OCI-LY3 (cell line): ENCODE measurements at regions not wholly inside any gene's neighbourhood (a gene's known extent, or its start where the extent isn't known, plus 50 kb on each side); places are given as distances from the start of the nearest gene placed in this dataset.

ENCODE experiments used
- CTCF ChIP-seq: fragments of 200-600, 300-600 bp; sonication (generic); IDR thresholded peaks from 2 replicates; pipeline ENCODE4 v1.5.1; 2014; ENCODE audit warnings: antibody characterized with exemption, low read length, low read depth
- EZH2phosphoT487 ChIP-seq: fragments of 200-600 bp; shearing (Covaris generic); IDR thresholded peaks from 2 replicates; pipeline ENCODE4 v1.6.1; 2018; ENCODE audit warnings: antibody characterized with exemption, mixed run types, low read depth

DNA sequence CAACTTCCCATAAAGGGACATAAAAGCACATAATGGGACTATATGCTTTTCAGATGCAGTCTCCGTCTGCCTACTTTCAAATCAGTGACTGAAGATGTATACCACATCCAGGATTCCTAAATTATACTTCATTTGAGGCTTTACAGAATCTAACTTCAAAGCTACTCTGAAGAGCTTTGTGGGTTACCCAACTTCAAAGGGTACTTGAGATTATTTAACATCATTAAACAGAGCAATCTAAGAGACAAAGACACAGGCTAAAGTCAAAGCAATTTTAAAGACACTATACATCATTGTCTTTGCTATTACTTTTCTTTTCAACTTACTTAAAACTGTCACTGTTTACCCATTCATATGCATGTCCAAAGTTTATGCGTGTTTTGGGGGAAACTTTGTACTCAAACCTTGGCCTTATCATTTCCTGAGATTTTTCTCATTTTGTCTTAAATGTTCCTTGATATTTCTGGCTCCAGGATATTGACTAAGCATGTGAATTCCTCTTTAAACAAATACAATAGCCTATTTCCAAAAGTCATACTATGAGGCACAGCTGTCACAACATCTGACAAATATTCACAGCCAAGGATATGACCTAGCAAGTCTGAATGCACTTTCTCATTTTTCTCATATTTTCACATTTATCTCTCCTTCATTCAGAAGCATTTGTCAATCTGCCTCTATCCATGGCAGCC lies 1985.1 kb upstream of the PIK3C3 start:
- TF ChIP-seq CTCF = no peak
- TF ChIP-seq EZH2phosphoT487 = no peak
